Tibial nerve (tissue), 4 donors: ENCODE measurements at regions not wholly inside any gene's neighbourhood (a gene's known extent, or its start where the extent isn't known, plus 50 kb on each side); places are given as distances from the start of the nearest gene placed in this dataset.
"Not testable (repeated sequence)": the region's sequence is repeated elsewhere in the genome, so short reads cannot be mapped to it uniquely, and the experiment has no call there.

Experiments used
- DNase-seq, 2 donors: peaks; one replicate each; pipeline ENCODE4 v3.0.0-alpha.2; 2019; ENCODE audit warnings: low spot score in 2 of 2
- H3K27ac ChIP-seq, 4 donors: fragments of 200-600 bp; sonication (generic) in 3 of 4; one replicate each; pipeline ENCODE4 v1.5.1; 2017 to 2019; ENCODE audit warnings: mild to moderate bottlenecking in 1 of 4
- H3K27me3 ChIP-seq, 2 donors: fragments of 200-600 bp; sonication (generic) in 1 of 2; one replicate each; pipeline versions ENCODE4 v1.5.1 to v1.6.0; 2017 to 2019
- H3K36me3 ChIP-seq, 3 donors: fragments of 200-600 bp; sonication (generic); one replicate each; pipeline ENCODE4 v1.5.1; 2018 to 2019
- H3K4me1 ChIP-seq, 4 donors: fragments of 200-600 bp; sonication (generic) in 3 of 4; one replicate each; pipeline ENCODE4 v1.5.1; 2017 to 2019
- H3K4me3 ChIP-seq, 4 donors: fragments of 200-600 bp; sonication (generic) in 3 of 4; one replicate each; pipeline ENCODE4 v1.5.1; 2017 to 2019; ENCODE audit warnings: mild to moderate bottlenecking in 1 of 4, moderate library complexity in 1 of 4
- H3K9me3 ChIP-seq, 4 donors: fragments of 200-600 bp; sonication (generic) in 3 of 4; one replicate each; pipeline ENCODE4 v1.5.1; 2017 to 2019
- CTCF ChIP-seq, 5 experiments: fragments of 200-600 bp in 3 of 5; fragments of 450-650 bp in 2 of 5; sonication (generic) in 3 of 5; IDR thresholded peaks; one replicate each; pipeline ENCODE4 v1.5.1; 2016 to 2019; ENCODE audit warnings: antibody characterized with exemption in 5 of 5, mild to moderate bottlenecking in 3 of 5, moderate library complexity in 2 of 5
- EP300 ChIP-seq, 2 donors: sonication (generic); formaldehyde crosslinking; IDR thresholded peaks; one replicate each; pipeline ENCODE4 v1.6.1; 2017; ENCODE audit warnings: antibody characterized with exemption in 2 of 2, mild to moderate bottlenecking in 1 of 2
- POLR2A ChIP-seq, 2 donors: fragments of 450-650 bp; IDR thresholded peaks; one replicate each; pipeline ENCODE4 v1.6.1; 2017; ENCODE audit warnings: antibody characterized with exemption in 2 of 2, mild to moderate bottlenecking in 2 of 2, moderate library complexity in 2 of 2
- WGBS, 2 donors: methylation state at CpG; one replicate each; pipeline ENCODE4 v1.1.5; 2018; 5-methylcytosine and 5-hydroxymethylcytosine counted together

- Histone ChIP-seq H3K27ac (no peak overlapping the region), H3K9me3 (no peaks in the 10 kb centered on the region), H3K4me3 (no peak overlapping the region), H3K4me1 (peaks cover 0 to 14% (median 2%) of the 10 kb centered on the region in 4 donors), H3K36me3 (no peaks in the 10 kb centered on the region), H3K27me3 (no peaks in the 10 kb centered on the region)
- TF ChIP-seq POLR2A (IDR thresholded peaks at IDR 0.05) (no peak), CTCF (IDR thresholded peaks at IDR 0.05) (no peak), EP300 (IDR thresholded peaks at IDR 0.05) (no peak)
- no peak for DNase-seq
- 89 to 96% methylated on average over 8 to 10 of the region's 10 CpGs for WGBS, 2 donors
Measured at GRCh38 chr11:134944986-134945385, 532.9 kb upstream of the B3GAT1 start.

- Histone ChIP-seq H3K36me3 (no peaks in the 10 kb centered on the region), H3K9me3 (no peaks in the 10 kb centered on the region), H3K27me3 (no peaks in the 10 kb centered on the region), H3K4me1 (peaks cover 0 to 14% (median 2%) of the 10 kb centered on the region in 4 donors), H3K4me3 (no peak overlapping the region), H3K27ac (no peak overlapping the region)
- no peak for DNase-seq
- WGBS, 2 donors: 78 to 91% methylated on average over 5 of the region's 5 CpGs
- TF ChIP-seq CTCF (IDR thresholded peaks at IDR 0.05): no peak
- TF ChIP-seq EP300 (IDR thresholded peaks at IDR 0.05): no peak
- no peak for TF ChIP-seq POLR2A (IDR thresholded peaks at IDR 0.05)
Measured at GRCh38 chr11:134944131-134944530, 532.1 kb upstream of the B3GAT1 start.

GRCh38 chr11:134943544-134943943 is 531.5 kb upstream of the B3GAT1 start:
- WGBS, 2 donors: 94 to 96% methylated on average over 6 of the region's 6 CpGs
- H3K36me3 ChIP-seq: no peaks in the 10 kb centered on the region
- H3K27ac ChIP-seq: no peak overlapping the region
- H3K27me3 ChIP-seq: no peaks in the 10 kb centered on the region
- H3K4me3 ChIP-seq: no peak overlapping the region
- no peak for DNase-seq
- TF ChIP-seq EP300 (IDR thresholded peaks at IDR 0.05) (no peak), CTCF (IDR thresholded peaks at IDR 0.05) (no peak), POLR2A (IDR thresholded peaks at IDR 0.05) (no peak)
- no peaks in the 10 kb centered on the region for H3K9me3 ChIP-seq
- H3K4me1 ChIP-seq: peaks cover 0 to 14% (median 2%) of the 10 kb centered on the region in 4 donors

- Histone ChIP-seq H3K36me3 (no peaks in the 10 kb centered on the region), H3K4me3 (no peak overlapping the region), H3K27me3 (no peaks in the 10 kb centered on the region), H3K4me1 (peaks cover 0 to 14% (median 2%) of the 10 kb centered on the region in 4 donors), H3K9me3 (no peaks in the 10 kb centered on the region), H3K27ac (no peak overlapping the region)
- DNase-seq: peak in 1 of 2 donors; percentile 29
- no peak for TF ChIP-seq EP300 (IDR thresholded peaks at IDR 0.05)
- no peak for TF ChIP-seq CTCF (IDR thresholded peaks at IDR 0.05)
- no peak for TF ChIP-seq POLR2A (IDR thresholded peaks at IDR 0.05)
- 27 to 30% methylated on average over 12 of the region's 12 CpGs for WGBS, 2 donors
Measured at GRCh38 chr11:134942681-134943080, 530.6 kb upstream of the B3GAT1 start.

GRCh38 chr11:134941936-134942600 is 530.0 kb upstream of the B3GAT1 start:
- H3K36me3 ChIP-seq, H3K9me3 ChIP-seq, H3K27ac ChIP-seq, H3K27me3 ChIP-seq, H3K4me3 ChIP-seq: not testable (repeated sequence)
- DNase-seq: peak in 1 of 2 donors; percentile 28
- peak in 3 of 5 experiments; percentile 13 to 27 (median 25) for TF ChIP-seq CTCF (IDR thresholded peaks at IDR 0.05)
- H3K4me1 ChIP-seq: peaks cover 0 to 14% (median 2%) of the 10 kb centered on the region in 4 donors
- 30 to 35% methylated on average over 18 of the region's 18 CpGs for WGBS, 2 donors
